GM23338 (cell line): ENCODE measurements at regions not wholly inside any gene's neighbourhood (a gene's known extent, or its start where the extent isn't known, plus 50 kb on each side); places are given as distances from the start of the nearest gene placed in this dataset.

Experiments
- ATAC-seq: fragments of 200-7000 bp; cut with Tn5 transposase; 3 replicates; pipeline ENCODE4 v1.9.1; 2020
- DNase-seq: peaks from one replicate; pipeline ENCODE4 v3.0.0-alpha.2; 2015; ENCODE audit warnings: low spot score
- H2AFZ ChIP-seq: fragments of 200-600 bp; sonication (generic); 2 replicates; pipeline ENCODE4 v1.8.0; 2016; ENCODE audit warnings: antibody characterized with exemption, mild to moderate bottlenecking, moderate library complexity
- H3F3A ChIP-seq: fragments of 200-600 bp; sonication (generic); replicated peaks from 2 replicates; pipeline ENCODE4 v1.8.0; 2017; ENCODE audit warnings: antibody characterized with exemption, mixed run types, low read depth
- H3K27ac ChIP-seq: fragments of 200-600 bp; sonication (generic); 2 replicates; pipeline ENCODE4 v1.6.1; 2016; ENCODE audit warnings: low read depth
- H3K27me3 ChIP-seq: fragments of 200-600 bp; sonication (generic); 2 replicates; pipeline ENCODE4 v1.8.0; 2016; ENCODE audit warnings: mild to moderate bottlenecking, mixed run types, moderate library complexity; ENCODE audit not compliant: insufficient read depth
- H3K36me3 ChIP-seq: fragments of 200-600 bp; sonication (generic); 2 replicates; pipeline ENCODE4 v1.8.0; 2016; ENCODE audit warnings: mild to moderate bottlenecking; ENCODE audit not compliant: insufficient read depth
- H3K4me1 ChIP-seq: fragments of 200-600 bp; sonication (generic); 2 replicates; pipeline ENCODE4 v1.8.0; 2016; ENCODE audit warnings: mild to moderate bottlenecking, moderate library complexity; ENCODE audit not compliant: insufficient read depth
- H3K4me2 ChIP-seq: fragments of 200-600 bp; sonication (generic); 2 replicates; pipeline ENCODE4 v1.7.1; 2017; ENCODE audit warnings: mixed run types
- H3K4me3 ChIP-seq: fragments of 200-600 bp; sonication (generic); 2 replicates; pipeline ENCODE4 v1.6.1; 2016; ENCODE audit warnings: mixed run types
- H3K79me2 ChIP-seq: fragments of 200-600 bp; sonication (generic); replicated peaks from 2 replicates; pipeline ENCODE4 v1.8.0; 2017; ENCODE audit warnings: mild to moderate bottlenecking; ENCODE audit not compliant: insufficient read depth
- H3K9me2 ChIP-seq: fragments of 200-600 bp; sonication (generic); 2 replicates; pipeline ENCODE4 v1.8.0; 2017; ENCODE audit not compliant: insufficient read depth
- H4K20me1 ChIP-seq: fragments of 200-600 bp; sonication (generic); replicated peaks from 2 replicates; pipeline ENCODE4 v1.8.0; 2017; ENCODE audit warnings: mild to moderate bottlenecking; ENCODE audit not compliant: insufficient read depth
- H3K27ac Mint-ChIP-seq: 2 replicates; pipeline ENCODE4 v1.8.0; 2020; ENCODE audit warnings: inconsistent platforms, mild to moderate bottlenecking, moderate library complexity, mixed read lengths
- H3K27me3 Mint-ChIP-seq: 3 replicates; pipeline ENCODE4 v1.8.0; 2022; ENCODE audit warnings: low read depth, mild to moderate bottlenecking, moderate library complexity, mixed read lengths, inconsistent platforms; ENCODE audit not compliant: insufficient read depth, poor library complexity
- H3K36me3 Mint-ChIP-seq: 3 replicates; pipeline ENCODE4 v1.8.0; 2021; ENCODE audit warnings: low read depth, mild to moderate bottlenecking, inconsistent platforms, moderate library complexity, mixed read lengths
- H3K4me1 Mint-ChIP-seq: 3 replicates; pipeline ENCODE4 v1.8.0; 2020; ENCODE audit warnings: mild to moderate bottlenecking, inconsistent platforms, mixed read lengths
- H3K4me3 Mint-ChIP-seq: 3 replicates; pipeline ENCODE4 v1.8.0; 2021; ENCODE audit warnings: moderate library complexity, mild to moderate bottlenecking, inconsistent platforms, mixed read lengths
- H3K9me3 Mint-ChIP-seq: 3 replicates; pipeline ENCODE4 v1.8.0; 2020; ENCODE audit warnings: moderate library complexity, mild to moderate bottlenecking, inconsistent platforms, mixed read lengths
- CREB1 ChIP-seq: fragments of 250-450 bp; sonication (Bioruptor Pico); IDR thresholded peaks from 2 replicates; pipeline ENCODE4 v1.5.0; 2020; ENCODE audit warnings: low read depth, mild to moderate bottlenecking, moderate library complexity
- CTCF ChIP-seq, 2 experiments: fragments of 200-600 bp in 1 of 2; sonication (generic) in 1 of 2; conservative IDR thresholded peaks; 2 replicates each; pipeline versions ENCODE4 v1.5.1 to v1.6.1; 2016 to 2017; ENCODE audit warnings: antibody characterized with exemption in 2 of 2, low read depth in 2 of 2, mild to moderate bottlenecking in 2 of 2, moderate library complexity in 1 of 2
- ETS1 ChIP-seq: IDR thresholded peaks from 2 replicates; pipeline ENCODE4 v1.6.1; 2016; ENCODE audit warnings: antibody characterized with exemption
- JUNB ChIP-seq: IDR thresholded peaks from one replicate; pipeline ENCODE4 v1.6.1; 2016; ENCODE audit warnings: antibody characterized with exemption; ENCODE audit not compliant: unreplicated experiment
- POLR2AphosphoS5 ChIP-seq: IDR thresholded peaks from 2 replicates; pipeline ENCODE4 v1.6.1; 2016; ENCODE audit warnings: antibody characterized with exemption, low read depth
- REST ChIP-seq: IDR thresholded peaks from one replicate; pipeline ENCODE4 v1.6.1; 2018; ENCODE audit warnings: antibody characterized with exemption; ENCODE audit not compliant: unreplicated experiment
- STAT1 ChIP-seq: IDR thresholded peaks from one replicate; pipeline ENCODE4 v1.6.1; 2016; ENCODE audit warnings: antibody characterized with exemption; ENCODE audit not compliant: unreplicated experiment
- ZNF331 ChIP-seq: fragments of 250-450 bp; sonication (Bioruptor Pico); IDR thresholded peaks from 2 replicates; pipeline ENCODE4 v1.5.0; 2020; ENCODE audit warnings: low read depth, mild to moderate bottlenecking, moderate library complexity
- ZNF462 ChIP-seq: fragments of 250-450 bp; sonication (Bioruptor Pico); IDR thresholded peaks from 2 replicates; pipeline ENCODE4 v1.5.0; 2020; ENCODE audit warnings: mild to moderate bottlenecking, moderate library complexity

GRCh38 chr5:26339576-26339975, 698.8 kb downstream of the CDH9 start:
- H3K27me3 ChIP-seq, result no peaks in the 10 kb centered on the region
- TF ChIP-seq CREB1 (CRISPR knock-in tag), result no peak
- no peak for TF ChIP-seq ETS1
- no peak for TF ChIP-seq JUNB
- TF ChIP-seq POLR2AphosphoS5, result no peak
- TF ChIP-seq ZNF462 (CRISPR knock-in tag), result no peak
- no peak for TF ChIP-seq CTCF (conservative IDR thresholded peaks at IDR 0.05; ENCODE audit: low read depth in 2 of 2)
- TF ChIP-seq ZNF331 (CRISPR knock-in tag), result no peak
- TF ChIP-seq STAT1, result no peak
- no peak for TF ChIP-seq REST
- peaks cover 15% of the 10 kb centered on the region; the same call in 1 of the 2 replicates for H3K9me2 ChIP-seq
- Mint-ChIP-seq H3K27me3 (no peaks in the 10 kb centered on the region), H3K4me3 (no peak overlapping the region), H3K36me3 (no peaks in the 10 kb centered on the region; the same call in 2 of the 3 replicates), H3K27ac (no peak overlapping the region), H3K9me3 (peaks cover 8% of the 10 kb centered on the region; the same call in 2 of the 3 replicates), H3K4me1 (no peaks in the 10 kb centered on the region)
- no peaks in the 10 kb centered on the region for H3K36me3 ChIP-seq
- H4K20me1 ChIP-seq, result no peaks in the 10 kb centered on the region
- no peak overlapping the region for H2AFZ ChIP-seq
- H3F3A ChIP-seq, result no peaks in the 10 kb centered on the region
- H3K27ac ChIP-seq, result no peak overlapping the region
- no peaks in the 10 kb centered on the region for H3K4me1 ChIP-seq
- H3K4me2 ChIP-seq, result no peak overlapping the region
- H3K79me2 ChIP-seq, result no peaks in the 10 kb centered on the region
- ATAC-seq (no peak), DNase-seq (no peak)
- H3K4me3 ChIP-seq, result no peak overlapping the region
